ENCODE measurements at regions not wholly inside any gene's neighbourhood (a gene's known extent, or its start where the extent isn't known, plus 50 kb on each side); places are given as distances from the start of the nearest gene placed in this dataset.

- Histone ChIP-seq H3K4me1 (ENCODE audit: insufficient read depth, low read length, poor library complexity, severe bottlenecking) (no peaks in the 10 kb centered on the region), H3K9me2 (ENCODE audit: insufficient read depth, low read length) (no peaks in the 10 kb centered on the region), H3K27ac (ENCODE audit: low read depth, low read length, poor library complexity, severe bottlenecking) (no peak overlapping the region), H4K20me1 (ENCODE audit: insufficient read depth, low read length) (no peaks in the 10 kb centered on the region), H2AFZ (ENCODE audit: low read length) (no peak overlapping the region), H3K4me3 (ENCODE audit: low read depth, low read length, poor library complexity, severe bottlenecking) (no peak overlapping the region), H3K36me3 (ENCODE audit: insufficient read depth, low read length) (no peaks in the 10 kb centered on the region), H3K79me2 (ENCODE audit: insufficient read depth, low read depth, low read length) (no peaks in the 10 kb centered on the region), H3K9me3 (ENCODE audit: low read length) (no peaks in the 10 kb centered on the region), H3K4me2 (ENCODE audit: low read length) (no peak overlapping the region)
- TF ChIP-seq EZH2phosphoT487 (IDR thresholded peaks at IDR 0.05; ENCODE audit: borderline replicate concordance, low read depth, low read length): no peak
- TF ChIP-seq, protein P1, sequence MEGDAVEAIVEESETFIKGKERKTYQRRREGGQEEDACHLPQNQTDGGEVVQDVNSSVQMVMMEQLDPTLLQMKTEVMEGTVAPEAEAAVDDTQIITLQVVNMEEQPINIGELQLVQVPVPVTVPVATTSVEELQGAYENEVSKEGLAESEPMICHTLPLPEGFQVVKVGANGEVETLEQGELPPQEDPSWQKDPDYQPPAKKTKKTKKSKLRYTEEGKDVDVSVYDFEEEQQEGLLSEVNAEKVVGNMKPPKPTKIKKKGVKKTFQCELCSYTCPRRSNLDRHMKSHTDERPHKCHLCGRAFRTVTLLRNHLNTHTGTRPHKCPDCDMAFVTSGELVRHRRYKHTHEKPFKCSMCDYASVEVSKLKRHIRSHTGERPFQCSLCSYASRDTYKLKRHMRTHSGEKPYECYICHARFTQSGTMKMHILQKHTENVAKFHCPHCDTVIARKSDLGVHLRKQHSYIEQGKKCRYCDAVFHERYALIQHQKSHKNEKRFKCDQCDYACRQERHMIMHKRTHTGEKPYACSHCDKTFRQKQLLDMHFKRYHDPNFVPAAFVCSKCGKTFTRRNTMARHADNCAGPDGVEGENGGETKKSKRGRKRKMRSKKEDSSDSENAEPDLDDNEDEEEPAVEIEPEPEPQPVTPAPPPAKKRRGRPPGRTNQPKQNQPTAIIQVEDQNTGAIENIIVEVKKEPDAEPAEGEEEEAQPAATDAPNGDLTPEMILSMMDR (conservative IDR thresholded peaks at IDR 0.05; ENCODE audit: low read length): no peak
- intact Hi-C loops (cut with micrococcal nuclease; ENCODE audit: unreplicated experiment): no loop called here
- ChIA-PET CTCF (ENCODE audit: unreplicated experiment) (no interaction called here), POLR2A (interaction anchor here (0.6 kb wide), 1 partner anchor 455 kb away, joined by 3 read pairs; no protein-coding TSS in a partner anchor)
- no peak for DNase-seq (ENCODE audit: low spot score)
- no TSS peak for BruUV-seq (replicated peaks)
These were observed 130.9 kb downstream of the TES start for GRCh38 chr7:116340943-116341907.

GRCh38 chr7:116342125-116342524, 131.8 kb downstream of the TES start:
- no peak for DNase-seq (ENCODE audit: low spot score)
- H3K4me3 ChIP-seq (ENCODE audit: low read depth, low read length, poor library complexity, severe bottlenecking): no peak overlapping the region
- no peak overlapping the region for H2AFZ ChIP-seq (ENCODE audit: low read length)
- no peaks in the 10 kb centered on the region for H4K20me1 ChIP-seq (ENCODE audit: insufficient read depth, low read length)
- H3K36me3 ChIP-seq (ENCODE audit: insufficient read depth, low read length): no peaks in the 10 kb centered on the region
- no peaks in the 10 kb centered on the region for H3K4me1 ChIP-seq (ENCODE audit: insufficient read depth, low read length, poor library complexity, severe bottlenecking)
- intact Hi-C loops (cut with micrococcal nuclease; ENCODE audit: unreplicated experiment): no loop called here
- BruUV-seq (replicated peaks): no TSS peak
- ChIA-PET CTCF (ENCODE audit: unreplicated experiment) (no interaction called here), POLR2A (interaction anchor here (0.6 kb wide), 1 partner anchor 456 kb away, joined by 3 read pairs; no protein-coding TSS in a partner anchor)
- no peak overlapping the region for H3K27ac ChIP-seq (ENCODE audit: low read depth, low read length, poor library complexity, severe bottlenecking)
- H3K79me2 ChIP-seq (ENCODE audit: insufficient read depth, low read depth, low read length): no peaks in the 10 kb centered on the region
- H3K9me2 ChIP-seq (ENCODE audit: insufficient read depth, low read length): no peaks in the 10 kb centered on the region
- no peak overlapping the region for H3K4me2 ChIP-seq (ENCODE audit: low read length)
- H3K9me3 ChIP-seq (ENCODE audit: low read length): no peaks in the 10 kb centered on the region
- no peak for TF ChIP-seq EZH2phosphoT487 (IDR thresholded peaks at IDR 0.05; ENCODE audit: borderline replicate concordance, low read depth, low read length)
- TF ChIP-seq, protein P1 (conservative IDR thresholded peaks at IDR 0.05; ENCODE audit: low read length): no peak

Measured in OCI-LY7 (cell line).